Testis (tissue), 2 donors: ENCODE measurements at regions not wholly inside any gene's neighbourhood (a gene's known extent, or its start where the extent isn't known, plus 50 kb on each side); places are given as distances from the start of the nearest gene placed in this dataset.

Experiments
- CTCF ChIP-seq, 3 experiments: fragments of 450-650 bp in 2 of 3; fragments of 200-600 bp in 1 of 3; sonication (generic) in 1 of 3; IDR thresholded peaks; one replicate each; pipeline ENCODE4 v1.5.1; 2016 to 2019; ENCODE audit warnings: antibody characterized with exemption in 3 of 3, mild to moderate bottlenecking in 2 of 3, moderate library complexity in 1 of 3
- POLR2A ChIP-seq: fragments of 450-650 bp; IDR thresholded peaks from one replicate; pipeline ENCODE4 v1.6.1; 2017; ENCODE audit warnings: antibody characterized with exemption, mild to moderate bottlenecking, moderate library complexity

- no peak for TF ChIP-seq CTCF (IDR thresholded peaks at IDR 0.05)
- no peak for TF ChIP-seq POLR2A
Observed at GRCh38 chr9:96044401-96044800, 168.9 kb downstream of the ERCC6L2 start.
